ENCODE measurements at regions not wholly inside any gene's neighbourhood (a gene's known extent, or its start where the extent isn't known, plus 50 kb on each side); places are given as distances from the start of the nearest gene placed in this dataset.
A peak's percentile ranks its signal among the peaks of the same experiment; 100 is the strongest.
"Not testable (repeated sequence)": the region's sequence is repeated elsewhere in the genome, so short reads cannot be mapped to it uniquely, and the experiment has no call there.

- Histone ChIP-seq H3K36me3 (ENCODE audit: control insufficient read depth, insufficient read depth, low read length) (no peaks in the 10 kb centered on the region), H3K4me3 (ENCODE audit: low read depth, low read length) (no peak overlapping the region), H3K27ac (ENCODE audit: low read depth, low read length) (no peak overlapping the region), H3K9me3 (ENCODE audit: control insufficient read depth, insufficient read depth, low read length) (no peaks in the 10 kb centered on the region), H3K4me1 (ENCODE audit: control insufficient read depth, insufficient read depth, low read length) (no peaks in the 10 kb centered on the region), H3K27me3 (ENCODE audit: control insufficient read depth, insufficient read depth, low read length) (no peaks in the 10 kb centered on the region)
- no CpG with 5 or more reads among the region's 1 CpG for WGBS (ENCODE audit: insufficient coverage)
- no peak for DNase-seq (ENCODE audit: low read depth in 4 of 6, low spot score in 6 of 6)
These were observed 666.4 kb downstream of the CD109 start for GRCh38 chr6:74362391-74362790.

DNA sequence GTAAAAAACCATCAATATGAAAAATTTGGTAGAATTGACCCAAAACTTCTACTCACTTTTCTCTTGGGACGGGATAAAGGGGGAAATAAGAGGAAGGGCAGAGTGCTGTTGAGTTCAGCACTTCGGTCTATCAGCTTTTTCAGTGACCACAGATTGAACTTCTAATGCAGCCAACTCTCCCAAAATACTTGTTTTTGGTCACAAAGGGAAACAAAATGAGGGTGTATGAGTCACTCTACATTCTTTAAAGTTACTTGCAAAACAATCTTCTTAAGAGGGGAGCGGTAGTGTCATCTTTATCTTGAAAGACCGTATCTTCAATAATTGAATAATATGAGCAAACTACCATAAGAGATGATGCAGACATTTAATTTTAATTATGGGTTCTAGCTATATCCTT is 661.3 kb downstream of the CD109 start:
- whole genome bisulfite sequencing (ENCODE audit: insufficient coverage), result no CpG with 5 or more reads among the region's 4 CpGs

GRCh38 chr6:74356391-74356790 is 660.4 kb downstream of the CD109 start:
- no peak overlapping the region for H3K27ac ChIP-seq (ENCODE audit: low read depth, low read length)
- no peak overlapping the region for H3K4me3 ChIP-seq (ENCODE audit: low read depth, low read length)
- WGBS (ENCODE audit: insufficient coverage), result no CpG with 5 or more reads among the region's 2 CpGs
- H3K36me3 ChIP-seq (ENCODE audit: control insufficient read depth, insufficient read depth, low read length), result no peaks in the 10 kb centered on the region
- DNase-seq (ENCODE audit: low read depth in 4 of 6, low spot score in 6 of 6), result no peak
- H3K9me3 ChIP-seq (ENCODE audit: control insufficient read depth, insufficient read depth, low read length), result no peaks in the 10 kb centered on the region
- H3K27me3 ChIP-seq (ENCODE audit: control insufficient read depth, insufficient read depth, low read length), result no peaks in the 10 kb centered on the region
- no peaks in the 10 kb centered on the region for H3K4me1 ChIP-seq (ENCODE audit: control insufficient read depth, insufficient read depth, low read length)

More for the DNA sequence above, 661.3 kb downstream of the CD109 start:
- Histone ChIP-seq H3K27ac (ENCODE audit: low read depth, low read length) (no peak overlapping the region), H3K27me3 (ENCODE audit: control insufficient read depth, insufficient read depth, low read length) (no peaks in the 10 kb centered on the region), H3K4me3 (ENCODE audit: low read depth, low read length) (no peak overlapping the region), H3K9me3 (ENCODE audit: control insufficient read depth, insufficient read depth, low read length) (no peaks in the 10 kb centered on the region), H3K4me1 (ENCODE audit: control insufficient read depth, insufficient read depth, low read length) (no peaks in the 10 kb centered on the region), H3K36me3 (ENCODE audit: control insufficient read depth, insufficient read depth, low read length) (no peaks in the 10 kb centered on the region)
- no peak for DNase-seq (ENCODE audit: low read depth in 4 of 6, low spot score in 6 of 6)

- Histone ChIP-seq H3K4me3 (ENCODE audit: low read depth, low read length) (no peak overlapping the region), H3K9me3 (ENCODE audit: control insufficient read depth, insufficient read depth, low read length) (no peaks in the 10 kb centered on the region), H3K27me3 (ENCODE audit: control insufficient read depth, insufficient read depth, low read length) (no peaks in the 10 kb centered on the region), H3K4me1 (ENCODE audit: control insufficient read depth, insufficient read depth, low read length) (no peaks in the 10 kb centered on the region), H3K36me3 (ENCODE audit: control insufficient read depth, insufficient read depth, low read length) (no peaks in the 10 kb centered on the region), H3K27ac (ENCODE audit: low read depth, low read length) (no peak overlapping the region)
- WGBS (ENCODE audit: insufficient coverage), result 60% methylated on average over 1 of the region's 4 CpGs
- no peak for DNase-seq (ENCODE audit: low read depth in 4 of 6, low spot score in 6 of 6)
These were observed 651.0 kb downstream of the CD109 start for GRCh38 chr6:74346936-74347535.

GRCh38 chr6:74343804-74344203 is 647.8 kb downstream of the CD109 start:
- Histone ChIP-seq H3K9me3 (ENCODE audit: control insufficient read depth, insufficient read depth, low read length) (no peaks in the 10 kb centered on the region), H3K4me1 (ENCODE audit: control insufficient read depth, insufficient read depth, low read length) (no peaks in the 10 kb centered on the region), H3K27me3 (ENCODE audit: control insufficient read depth, insufficient read depth, low read length) (no peaks in the 10 kb centered on the region), H3K36me3 (ENCODE audit: control insufficient read depth, insufficient read depth, low read length) (no peaks in the 10 kb centered on the region), H3K4me3 (ENCODE audit: low read depth, low read length) (no peak overlapping the region), H3K27ac (ENCODE audit: low read depth, low read length) (no peak overlapping the region)
- no CpG with 5 or more reads among the region's 3 CpGs for WGBS (ENCODE audit: insufficient coverage)
- peak in 2 of 6 donors; percentile 11 to 51 for DNase-seq (ENCODE audit: low read depth in 4 of 6, low spot score in 6 of 6)

- 92% methylated on average over 6 of the region's 6 CpGs for WGBS (ENCODE audit: insufficient coverage)
- H3K9me3 ChIP-seq (ENCODE audit: control insufficient read depth, insufficient read depth, low read length); H3K27me3 ChIP-seq (ENCODE audit: control insufficient read depth, insufficient read depth, low read length); H3K27ac ChIP-seq (ENCODE audit: low read depth, low read length); H3K36me3 ChIP-seq (ENCODE audit: control insufficient read depth, insufficient read depth, low read length); DNase-seq (ENCODE audit: low read depth in 4 of 6, low spot score in 6 of 6); H3K4me1 ChIP-seq (ENCODE audit: control insufficient read depth, insufficient read depth, low read length); H3K4me3 ChIP-seq (ENCODE audit: low read depth, low read length): not testable (repeated sequence)
These were observed 647.3 kb downstream of the CD109 start for GRCh38 chr6:74343321-74343720.

- no peak for DNase-seq (ENCODE audit: low read depth in 4 of 6, low spot score in 6 of 6)
- Histone ChIP-seq H3K27ac (ENCODE audit: low read depth, low read length) (no peak overlapping the region), H3K9me3 (ENCODE audit: control insufficient read depth, insufficient read depth, low read length) (no peaks in the 10 kb centered on the region), H3K36me3 (ENCODE audit: control insufficient read depth, insufficient read depth, low read length) (no peaks in the 10 kb centered on the region), H3K4me1 (ENCODE audit: control insufficient read depth, insufficient read depth, low read length) (no peaks in the 10 kb centered on the region), H3K4me3 (ENCODE audit: low read depth, low read length) (no peak overlapping the region), H3K27me3 (ENCODE audit: control insufficient read depth, insufficient read depth, low read length) (no peaks in the 10 kb centered on the region)
- WGBS (ENCODE audit: insufficient coverage), result no CpG with 5 or more reads among the region's 2 CpGs
These were observed 638.7 kb downstream of the CD109 start for GRCh38 chr6:74334722-74335121.

- H3K36me3 ChIP-seq (ENCODE audit: control insufficient read depth, insufficient read depth, low read length), result no peaks in the 10 kb centered on the region
- H3K4me3 ChIP-seq (ENCODE audit: low read depth, low read length), result no peak overlapping the region
- no peaks in the 10 kb centered on the region for H3K4me1 ChIP-seq (ENCODE audit: control insufficient read depth, insufficient read depth, low read length)
- no peaks in the 10 kb centered on the region for H3K27me3 ChIP-seq (ENCODE audit: control insufficient read depth, insufficient read depth, low read length)
- H3K27ac ChIP-seq (ENCODE audit: low read depth, low read length), result no peak overlapping the region
- no peak for DNase-seq (ENCODE audit: low read depth in 4 of 6, low spot score in 6 of 6)
- H3K9me3 ChIP-seq (ENCODE audit: control insufficient read depth, insufficient read depth, low read length), result no peaks in the 10 kb centered on the region
These were observed 637.4 kb downstream of the CD109 start for GRCh38 chr6:74333406-74333805.

- no peaks in the 10 kb centered on the region for H3K9me3 ChIP-seq (ENCODE audit: control insufficient read depth, insufficient read depth, low read length)
- no peaks in the 10 kb centered on the region for H3K36me3 ChIP-seq (ENCODE audit: control insufficient read depth, insufficient read depth, low read length)
- no peak overlapping the region for H3K4me3 ChIP-seq (ENCODE audit: low read depth, low read length)
- H3K27ac ChIP-seq (ENCODE audit: low read depth, low read length), result no peak overlapping the region
- no peaks in the 10 kb centered on the region for H3K4me1 ChIP-seq (ENCODE audit: control insufficient read depth, insufficient read depth, low read length)
- no peak for DNase-seq (ENCODE audit: low read depth in 4 of 6, low spot score in 6 of 6)
- no peaks in the 10 kb centered on the region for H3K27me3 ChIP-seq (ENCODE audit: control insufficient read depth, insufficient read depth, low read length)
These were observed 624.7 kb downstream of the CD109 start for GRCh38 chr6:74320715-74321114.

DNA sequence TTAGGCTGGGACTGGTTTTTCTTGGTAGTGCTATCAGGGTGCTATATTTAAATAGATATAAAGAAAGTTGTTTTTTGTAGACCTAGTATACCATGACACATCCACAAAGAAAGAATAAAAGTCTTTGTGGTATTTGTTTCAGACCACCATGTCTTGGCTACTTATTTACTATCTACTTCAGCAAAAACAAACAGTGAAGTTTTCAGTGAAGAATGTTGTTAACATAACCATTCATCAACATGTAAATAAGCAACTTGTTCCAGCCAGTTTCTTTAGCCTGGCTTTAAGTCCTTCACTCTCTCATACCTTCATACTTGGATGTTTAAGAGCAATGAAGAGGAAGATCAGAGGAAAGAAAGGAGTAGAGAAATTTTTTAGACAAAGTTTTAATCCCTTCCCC is 624.1 kb downstream of the CD109 start:
- no peak overlapping the region for H3K4me3 ChIP-seq (ENCODE audit: low read depth, low read length)
- no peaks in the 10 kb centered on the region for H3K36me3 ChIP-seq (ENCODE audit: control insufficient read depth, insufficient read depth, low read length)
- no peaks in the 10 kb centered on the region for H3K9me3 ChIP-seq (ENCODE audit: control insufficient read depth, insufficient read depth, low read length)
- H3K27ac ChIP-seq (ENCODE audit: low read depth, low read length), result no peak overlapping the region
- no peaks in the 10 kb centered on the region for H3K27me3 ChIP-seq (ENCODE audit: control insufficient read depth, insufficient read depth, low read length)
- no peak for DNase-seq (ENCODE audit: low read depth in 4 of 6, low spot score in 6 of 6)
- H3K4me1 ChIP-seq (ENCODE audit: control insufficient read depth, insufficient read depth, low read length), result no peaks in the 10 kb centered on the region
